A673 (cell line): ENCODE measurements at regions not wholly inside any gene's neighbourhood (a gene's known extent, or its start where the extent isn't known, plus 50 kb on each side); places are given as distances from the start of the nearest gene placed in this dataset.

Source experiments
- BruUV-seq: library from RNA; stranded (reverse); fragments of 400-500 nt; replicated peaks from 2 replicates; lab custom pipeline; 2021; lab: Mats Ljungman, UMichigan
- CTCF ChIA-PET: fragments of 300-600 bp; sonication (Branson Sonifier 250); formaldehyde crosslinking; loops from one replicate; lab custom pipeline; 2022; ENCODE audit warnings: antibody characterized with exemption; lab: Charles Lee
- POLR2A ChIA-PET: fragments of 300-600 bp; sonication (Branson Sonifier 250); formaldehyde crosslinking; loops from one replicate; lab custom pipeline; 2022; ENCODE audit warnings: antibody characterized with exemption; ENCODE audit not compliant: low non-redundant PET; lab: Charles Lee
- DNase-seq: peaks from one replicate; pipeline ENCODE4 v3.0.0-alpha.2; 2015; ENCODE audit warnings: low spot score
- H3K27ac ChIP-seq: fragments of 200-600 bp; sonication (generic); 2 replicates; pipeline ENCODE4 v1.5.1; 2016; ENCODE audit warnings: mixed run types, low read depth, mild to moderate bottlenecking, mixed read lengths, antibody characterized with exemption, low read length; ENCODE audit not compliant: poor library complexity, severe bottlenecking
- H3K27me3 ChIP-seq: fragments of 200-600 bp; sonication (generic); replicated peaks from 2 replicates; pipeline ENCODE4 v1.6.1; 2017; ENCODE audit warnings: mixed run types, low read depth, mild to moderate bottlenecking, mixed read lengths, antibody characterized with exemption, low read length; ENCODE audit not compliant: insufficient read depth, poor library complexity
- H3K36me3 ChIP-seq: fragments of 200-600 bp; sonication (generic); 2 replicates; pipeline ENCODE4 v1.6.1; 2016; ENCODE audit warnings: mixed run types, mild to moderate bottlenecking, mixed read lengths, antibody characterized with exemption, low read length; ENCODE audit not compliant: insufficient read depth, poor library complexity, severe bottlenecking
- H3K4me1 ChIP-seq: fragments of 200-600 bp; sonication (generic); 2 replicates; pipeline ENCODE4 v1.6.1; 2017; ENCODE audit warnings: mixed run types, mild to moderate bottlenecking, mixed read lengths, antibody characterized with exemption, low read length; ENCODE audit not compliant: insufficient read depth, poor library complexity, severe bottlenecking
- H3K4me3 ChIP-seq: fragments of 200-600 bp; sonication (generic); 2 replicates; pipeline ENCODE4 v1.5.1; 2016; ENCODE audit warnings: low read depth, mixed run types, mild to moderate bottlenecking, mixed read lengths, low read length; ENCODE audit not compliant: poor library complexity, severe bottlenecking
- H3K9me3 ChIP-seq: fragments of 200-600 bp; sonication (generic); 2 replicates; pipeline ENCODE4 v1.6.1; 2016; ENCODE audit warnings: mixed run types, low read depth, mild to moderate bottlenecking, mixed read lengths, antibody characterized with exemption, low read length; ENCODE audit not compliant: poor library complexity, severe bottlenecking
- EZH2 ChIP-seq: fragments of 200-600 bp; sonication (generic); IDR thresholded peaks from 2 replicates; pipeline ENCODE4 v1.6.1; 2017; ENCODE audit warnings: borderline replicate concordance, low read depth, mild to moderate bottlenecking, mixed read lengths, antibody characterized with exemption, low read length; ENCODE audit not compliant: poor library complexity, severe bottlenecking
- intact Hi-C: fragments of 100-400 bp; cut with micrococcal nuclease; formaldehyde crosslinking; loops from one replicate; pipeline ENCODE4 v1.10.0; 2022; ENCODE audit not compliant: unreplicated experiment
- TF ChIP-seq, protein P1 (sequence below): fragments of 300-800, 200-600 bp; sonication (generic); conservative IDR thresholded peaks from 2 replicates; pipeline ENCODE4 v1.5.1; 2017; ENCODE audit warnings: low read depth, mild to moderate bottlenecking, antibody characterized with exemption, low read length, moderate library complexity, mixed read lengths

GRCh38 chr11:4191031-4191571 is 96.5 kb downstream of the RRM1 start:
- DNase-seq = no peak
- POLR2A ChIA-PET = no interaction called here
- CTCF ChIA-PET = no interaction called here
- Histone ChIP-seq H3K36me3 (no peaks in the 10 kb centered on the region), H3K4me3 (no peak overlapping the region), H3K4me1 (no peaks in the 10 kb centered on the region), H3K27ac (no peak overlapping the region), H3K9me3 (no peaks in the 10 kb centered on the region), H3K27me3 (no peaks in the 10 kb centered on the region)
- no TSS peak for BruUV-seq
- intact Hi-C loops = no loop called here
- TF ChIP-seq, protein P1, sequence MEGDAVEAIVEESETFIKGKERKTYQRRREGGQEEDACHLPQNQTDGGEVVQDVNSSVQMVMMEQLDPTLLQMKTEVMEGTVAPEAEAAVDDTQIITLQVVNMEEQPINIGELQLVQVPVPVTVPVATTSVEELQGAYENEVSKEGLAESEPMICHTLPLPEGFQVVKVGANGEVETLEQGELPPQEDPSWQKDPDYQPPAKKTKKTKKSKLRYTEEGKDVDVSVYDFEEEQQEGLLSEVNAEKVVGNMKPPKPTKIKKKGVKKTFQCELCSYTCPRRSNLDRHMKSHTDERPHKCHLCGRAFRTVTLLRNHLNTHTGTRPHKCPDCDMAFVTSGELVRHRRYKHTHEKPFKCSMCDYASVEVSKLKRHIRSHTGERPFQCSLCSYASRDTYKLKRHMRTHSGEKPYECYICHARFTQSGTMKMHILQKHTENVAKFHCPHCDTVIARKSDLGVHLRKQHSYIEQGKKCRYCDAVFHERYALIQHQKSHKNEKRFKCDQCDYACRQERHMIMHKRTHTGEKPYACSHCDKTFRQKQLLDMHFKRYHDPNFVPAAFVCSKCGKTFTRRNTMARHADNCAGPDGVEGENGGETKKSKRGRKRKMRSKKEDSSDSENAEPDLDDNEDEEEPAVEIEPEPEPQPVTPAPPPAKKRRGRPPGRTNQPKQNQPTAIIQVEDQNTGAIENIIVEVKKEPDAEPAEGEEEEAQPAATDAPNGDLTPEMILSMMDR = no peak
- TF ChIP-seq EZH2 = no peak

DNA sequence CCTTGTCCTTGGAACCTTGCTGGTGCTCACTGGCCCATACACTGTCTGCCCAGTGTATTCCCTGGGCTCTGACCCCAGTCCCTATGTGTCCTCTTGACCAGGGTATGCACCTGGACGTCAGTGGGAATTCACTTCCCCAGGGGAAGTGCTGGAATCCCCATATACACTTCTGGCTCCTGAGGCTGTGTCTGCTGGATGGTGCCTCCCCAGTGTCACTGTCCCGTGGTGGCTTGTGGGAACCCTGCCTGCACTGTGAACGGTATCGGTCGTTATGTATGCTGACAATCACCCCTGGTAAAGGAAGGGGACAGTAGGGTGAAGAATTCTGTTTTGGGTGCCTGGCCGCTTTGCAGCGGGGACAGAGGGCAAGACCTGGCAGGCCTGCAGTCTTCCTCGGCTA is 95.9 kb downstream of the RRM1 start:
- Histone ChIP-seq H3K27ac (no peak overlapping the region), H3K9me3 (no peaks in the 10 kb centered on the region), H3K36me3 (no peaks in the 10 kb centered on the region), H3K27me3 (no peaks in the 10 kb centered on the region), H3K4me3 (no peak overlapping the region), H3K4me1 (no peaks in the 10 kb centered on the region)
- POLR2A ChIA-PET = no interaction called here
- no peak for TF ChIP-seq EZH2
- TF ChIP-seq, protein P1 = no peak
- intact Hi-C loops = no loop called here
- CTCF ChIA-PET = no interaction called here
- BruUV-seq = no TSS peak
- no peak for DNase-seq

DNA sequence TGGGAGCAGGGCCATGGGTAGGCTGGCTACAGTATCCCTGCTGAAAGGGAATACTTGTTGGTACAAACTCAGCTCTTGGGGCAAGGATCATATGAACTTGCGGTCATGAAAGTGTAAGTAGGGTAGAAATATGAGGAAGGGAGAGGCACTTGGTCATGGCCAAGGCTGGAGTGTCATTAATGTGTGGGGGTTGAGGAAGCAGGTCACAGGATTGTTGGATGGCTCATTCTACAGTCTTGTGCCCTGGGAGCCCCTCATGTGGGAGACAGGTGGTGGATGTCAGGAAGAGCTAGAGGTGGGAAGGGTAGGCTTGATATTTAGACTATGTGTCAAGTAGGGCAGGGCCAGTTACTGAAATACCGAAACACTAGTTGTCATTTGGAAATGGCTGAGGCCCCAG is 95.5 kb downstream of the RRM1 start:
- H3K27ac ChIP-seq = no peak overlapping the region
- POLR2A ChIA-PET = no interaction called here
- H3K36me3 ChIP-seq = no peaks in the 10 kb centered on the region
- TF ChIP-seq, protein P1 = no peak
- TF ChIP-seq EZH2 = no peak
- no peaks in the 10 kb centered on the region for H3K27me3 ChIP-seq
- no peak overlapping the region for H3K4me3 ChIP-seq
- no peaks in the 10 kb centered on the region for H3K4me1 ChIP-seq
- intact Hi-C loops = no loop called here
- CTCF ChIA-PET = no interaction called here
- no TSS peak for BruUV-seq
- H3K9me3 ChIP-seq = no peaks in the 10 kb centered on the region
- DNase-seq = no peak
